ENCODE measurements at regions not wholly inside any gene's neighbourhood (a gene's known extent, or its start where the extent isn't known, plus 50 kb on each side); places are given as distances from the start of the nearest gene placed in this dataset.

- TF ChIP-seq SP140L (CRISPR knock-in tag; IDR thresholded peaks at IDR 0.05; ENCODE audit: borderline replicate concordance) (no peak), ETV6 (CRISPR knock-in tag; conservative IDR thresholded peaks at IDR 0.05) (no peak), ZNF724P (CRISPR knock-in tag; IDR thresholded peaks at IDR 0.05; ENCODE audit: borderline replicate concordance) (no peak), CBX5 (CRISPR knock-in tag; IDR thresholded peaks at IDR 0.05; ENCODE audit: borderline replicate concordance) (no peak), POLR2A (IDR thresholded peaks at IDR 0.05; ENCODE audit: insufficient read depth in 1 of 2, low read depth in 2 of 2, low read length in 2 of 2) (no peak), ETS1 (CRISPR knock-in tag; IDR thresholded peaks at IDR 0.05) (no peak), CTCF (CRISPR knock-in tag; IDR thresholded peaks at IDR 0.05) (no peak), ZNF207 (IDR thresholded peaks at IDR 0.05; ENCODE audit: borderline replicate concordance) (no peak), ZEB1 (IDR thresholded peaks at IDR 0.05; ENCODE audit: insufficient replicate concordance, low read depth) (no peak)
- TF ChIP-seq, protein P1, sequence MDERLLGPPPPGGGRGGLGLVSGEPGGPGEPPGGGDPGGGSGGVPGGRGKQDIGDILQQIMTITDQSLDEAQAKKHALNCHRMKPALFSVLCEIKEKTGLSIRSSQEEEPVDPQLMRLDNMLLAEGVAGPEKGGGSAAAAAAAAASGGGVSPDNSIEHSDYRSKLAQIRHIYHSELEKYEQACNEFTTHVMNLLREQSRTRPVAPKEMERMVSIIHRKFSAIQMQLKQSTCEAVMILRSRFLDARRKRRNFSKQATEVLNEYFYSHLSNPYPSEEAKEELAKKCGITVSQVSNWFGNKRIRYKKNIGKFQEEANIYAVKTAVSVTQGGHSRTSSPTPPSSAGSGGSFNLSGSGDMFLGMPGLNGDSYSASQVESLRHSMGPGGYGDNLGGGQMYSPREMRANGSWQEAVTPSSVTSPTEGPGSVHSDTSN (CRISPR knock-in tag; IDR thresholded peaks at IDR 0.05): no peak
These were observed 58.1 kb upstream of the SIX3 start for GRCh38 chr2:44883356-44883755.
